ENCODE measurements at regions not wholly inside any gene's neighbourhood (a gene's known extent, or its start where the extent isn't known, plus 50 kb on each side); places are given as distances from the start of the nearest gene placed in this dataset.

DNA sequence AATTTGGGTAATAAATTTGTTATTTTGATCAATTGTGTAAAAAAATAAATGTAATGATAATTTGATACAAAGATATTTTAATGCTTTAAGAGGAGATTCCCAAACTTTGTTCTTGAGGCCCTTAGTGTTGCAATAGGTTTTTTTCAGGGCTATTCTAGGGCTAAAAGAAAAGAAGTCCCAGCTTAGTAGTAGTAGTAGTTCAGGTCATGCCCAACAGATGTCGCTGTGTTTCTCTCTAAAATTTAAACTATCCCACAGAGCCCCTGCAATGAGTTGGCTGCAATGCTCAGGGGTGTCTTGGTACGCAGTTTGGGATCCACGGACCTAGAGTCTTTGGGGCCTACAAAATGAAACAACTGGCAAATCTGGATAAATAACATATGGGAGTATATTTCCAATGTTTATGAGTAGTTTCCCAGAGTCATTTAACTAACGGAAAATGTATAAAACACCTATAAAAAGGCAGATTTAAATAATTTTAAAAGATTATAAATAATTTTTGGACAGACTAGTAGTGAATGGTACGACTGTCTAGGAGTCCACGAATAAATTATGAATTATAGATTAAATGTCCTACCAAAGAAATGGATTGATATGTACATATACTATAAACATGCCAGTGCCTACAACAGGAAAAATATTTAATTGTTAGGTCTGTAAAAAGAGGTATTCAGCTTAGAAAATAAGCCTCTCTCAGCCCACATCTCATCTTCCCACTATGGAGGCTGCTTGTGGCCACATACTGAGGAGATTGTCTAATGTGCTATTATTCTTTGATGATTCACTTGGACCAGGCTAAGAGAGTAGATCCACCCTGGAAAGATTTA lies 228.5 kb upstream of the PMFBP1 start:
- Mint-ChIP-seq H3K4me3 (no peak overlapping the region), H3K27me3 (no peaks in the 10 kb centered on the region), H3K36me3 (no peaks in the 10 kb centered on the region), H3K4me1 (ENCODE audit: unreplicated experiment) (peaks cover 3% of the 10 kb centered on the region), H3K27ac (no peak overlapping the region), H3K9me3 (peaks cover under 1% of the 10 kb centered on the region)
- no peak for DNase-seq (ENCODE audit: extremely low spot score, unreplicated experiment)
- TF ChIP-seq, protein P1, sequence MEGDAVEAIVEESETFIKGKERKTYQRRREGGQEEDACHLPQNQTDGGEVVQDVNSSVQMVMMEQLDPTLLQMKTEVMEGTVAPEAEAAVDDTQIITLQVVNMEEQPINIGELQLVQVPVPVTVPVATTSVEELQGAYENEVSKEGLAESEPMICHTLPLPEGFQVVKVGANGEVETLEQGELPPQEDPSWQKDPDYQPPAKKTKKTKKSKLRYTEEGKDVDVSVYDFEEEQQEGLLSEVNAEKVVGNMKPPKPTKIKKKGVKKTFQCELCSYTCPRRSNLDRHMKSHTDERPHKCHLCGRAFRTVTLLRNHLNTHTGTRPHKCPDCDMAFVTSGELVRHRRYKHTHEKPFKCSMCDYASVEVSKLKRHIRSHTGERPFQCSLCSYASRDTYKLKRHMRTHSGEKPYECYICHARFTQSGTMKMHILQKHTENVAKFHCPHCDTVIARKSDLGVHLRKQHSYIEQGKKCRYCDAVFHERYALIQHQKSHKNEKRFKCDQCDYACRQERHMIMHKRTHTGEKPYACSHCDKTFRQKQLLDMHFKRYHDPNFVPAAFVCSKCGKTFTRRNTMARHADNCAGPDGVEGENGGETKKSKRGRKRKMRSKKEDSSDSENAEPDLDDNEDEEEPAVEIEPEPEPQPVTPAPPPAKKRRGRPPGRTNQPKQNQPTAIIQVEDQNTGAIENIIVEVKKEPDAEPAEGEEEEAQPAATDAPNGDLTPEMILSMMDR (conservative IDR thresholded peaks at IDR 0.05) = peak; percentile 92

DNA sequence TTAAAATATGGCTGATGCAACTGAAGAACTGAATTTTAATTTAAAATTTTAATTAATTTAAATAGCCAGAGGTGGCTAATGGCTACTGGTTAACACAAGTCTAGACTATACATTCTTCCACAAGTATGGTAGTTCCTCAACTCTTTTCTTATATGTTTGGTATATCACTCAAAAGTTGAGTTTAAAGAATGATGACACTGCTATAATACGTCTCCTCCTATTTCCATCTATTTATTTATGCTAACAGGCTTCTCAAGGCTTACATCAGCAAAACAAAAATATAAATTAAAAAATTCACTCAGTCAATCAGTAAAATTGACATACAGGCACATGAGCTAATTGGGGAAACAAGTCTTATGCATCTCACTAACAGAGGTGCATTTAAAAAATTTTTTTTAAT lies 227.9 kb upstream of the PMFBP1 start:
- Mint-ChIP-seq H3K9me3 (peaks cover 5% of the 10 kb centered on the region), H3K27me3 (no peaks in the 10 kb centered on the region), H3K4me3 (no peak overlapping the region), H3K36me3 (peaks cover under 1% of the 10 kb centered on the region), H3K4me1 (ENCODE audit: unreplicated experiment) (peaks cover 3% of the 10 kb centered on the region), H3K27ac (no peak overlapping the region)
- DNase-seq (ENCODE audit: extremely low spot score, unreplicated experiment) = no peak
- TF ChIP-seq, protein P1 (conservative IDR thresholded peaks at IDR 0.05) = no peak

DNA sequence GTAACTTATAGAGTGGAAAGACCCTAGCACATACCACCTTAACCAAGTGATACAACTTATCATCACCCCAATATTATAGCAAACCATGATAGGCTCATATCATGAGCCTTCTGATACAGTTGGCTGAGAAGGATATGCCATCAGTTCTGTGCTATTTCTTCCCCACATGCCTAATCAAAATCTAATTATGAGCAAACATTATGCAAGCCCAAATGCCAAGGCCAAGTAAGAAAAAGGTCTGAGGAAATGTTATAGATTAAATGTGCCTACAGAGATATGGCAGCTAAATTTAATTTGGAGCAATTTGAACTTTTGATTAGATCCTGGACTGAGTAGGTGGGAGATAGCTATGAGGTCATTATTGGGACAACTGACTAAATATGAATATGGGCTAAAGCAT lies 225.9 kb upstream of the PMFBP1 start:
- Mint-ChIP-seq H3K4me1 (ENCODE audit: unreplicated experiment) (peaks cover 3% of the 10 kb centered on the region), H3K36me3 (peaks cover 7% of the 10 kb centered on the region), H3K27ac (no peak overlapping the region), H3K9me3 (peaks cover 16% of the 10 kb centered on the region), H3K27me3 (no peaks in the 10 kb centered on the region), H3K4me3 (no peak overlapping the region)
- no peak for DNase-seq (ENCODE audit: extremely low spot score, unreplicated experiment)
- TF ChIP-seq, protein P1 (conservative IDR thresholded peaks at IDR 0.05) = no peak

DNA sequence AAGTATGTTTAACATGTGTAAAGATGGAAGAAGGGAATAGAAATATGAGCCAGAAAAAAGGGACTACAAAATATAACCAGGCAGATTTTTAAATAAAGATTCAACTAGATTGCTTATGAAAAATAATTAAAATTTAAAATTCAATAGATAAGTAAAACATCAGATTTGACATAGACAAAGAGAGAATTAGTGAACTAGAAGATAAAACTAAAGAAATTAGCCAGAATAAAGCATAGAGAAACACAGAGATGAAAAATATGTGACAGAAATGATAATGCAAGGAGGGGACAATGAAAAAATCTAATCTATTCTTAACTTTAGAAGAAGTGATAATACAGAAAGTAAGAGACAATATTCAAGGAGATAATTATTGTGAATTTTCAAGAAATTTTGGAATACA lies 222.6 kb upstream of the PMFBP1 start:
- no peak overlapping the region for H3K27ac Mint-ChIP-seq
- peaks cover 16% of the 10 kb centered on the region for H3K9me3 Mint-ChIP-seq
- TF ChIP-seq, protein P1 (conservative IDR thresholded peaks at IDR 0.05) = no peak
- no peaks in the 10 kb centered on the region for H3K27me3 Mint-ChIP-seq
- no peak for DNase-seq (ENCODE audit: extremely low spot score, unreplicated experiment)
- H3K36me3 Mint-ChIP-seq = peaks cover 7% of the 10 kb centered on the region
- H3K4me1 Mint-ChIP-seq (ENCODE audit: unreplicated experiment) = no peaks in the 10 kb centered on the region
- no peak overlapping the region for H3K4me3 Mint-ChIP-seq

DNA sequence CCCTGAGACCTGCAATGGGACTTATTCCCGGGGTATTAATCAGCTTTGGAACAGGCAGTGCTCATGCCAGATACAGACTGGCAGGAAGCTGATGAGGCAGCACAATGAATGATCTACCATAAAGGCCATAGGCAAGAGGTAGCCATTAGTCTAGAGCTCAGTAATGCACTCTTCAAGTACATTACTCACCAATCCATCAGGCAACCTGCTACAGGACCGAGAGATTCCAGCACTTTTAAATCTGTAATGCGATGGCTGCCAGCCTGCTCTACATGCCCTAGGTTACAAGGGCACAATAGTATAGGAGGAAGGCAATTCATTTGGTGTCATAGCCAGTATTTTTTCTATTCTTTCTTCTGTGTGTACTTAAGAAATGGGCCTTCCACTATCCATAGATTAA lies 217.8 kb upstream of the PMFBP1 start:
- H3K36me3 Mint-ChIP-seq = peaks cover 23% of the 10 kb centered on the region
- DNase-seq (ENCODE audit: extremely low spot score, unreplicated experiment) = no peak
- no peaks in the 10 kb centered on the region for H3K27me3 Mint-ChIP-seq
- no peaks in the 10 kb centered on the region for H3K4me1 Mint-ChIP-seq (ENCODE audit: unreplicated experiment)
- peaks cover 22% of the 10 kb centered on the region for H3K9me3 Mint-ChIP-seq
- no peak overlapping the region for H3K27ac Mint-ChIP-seq
- TF ChIP-seq, protein P1 (conservative IDR thresholded peaks at IDR 0.05) = no peak
- H3K4me3 Mint-ChIP-seq = no peak overlapping the region

Measured in type B pancreatic cell (in vitro differentiated cells).